Ovary (tissue), 3 donors: ENCODE measurements at regions not wholly inside any gene's neighbourhood (a gene's known extent, or its start where the extent isn't known, plus 50 kb on each side); places are given as distances from the start of the nearest gene placed in this dataset.

ENCODE experiments used
- EP300 ChIP-seq: sonication (generic); formaldehyde crosslinking; IDR thresholded peaks from one replicate; pipeline ENCODE4 v1.6.1; 2017; ENCODE audit warnings: antibody characterized with exemption
- POLR2A ChIP-seq: fragments of 450-650 bp; IDR thresholded peaks from one replicate; pipeline ENCODE4 v1.6.1; 2017; ENCODE audit warnings: antibody characterized with exemption, mild to moderate bottlenecking, moderate library complexity
- TF ChIP-seq, protein P1 (sequence below), 3 donors: fragments of 450-650 bp in 2 of 3; fragments of 200-600 bp in 1 of 3; IDR thresholded peaks; one replicate each; pipeline versions ENCODE4 v1.5.1 to v1.8.0; 2016 to 2022; ENCODE audit warnings: antibody characterized with exemption in 3 of 3, mild to moderate bottlenecking in 1 of 3
- donor health status: DM: no; HTN: no; CAD: no.

DNA sequence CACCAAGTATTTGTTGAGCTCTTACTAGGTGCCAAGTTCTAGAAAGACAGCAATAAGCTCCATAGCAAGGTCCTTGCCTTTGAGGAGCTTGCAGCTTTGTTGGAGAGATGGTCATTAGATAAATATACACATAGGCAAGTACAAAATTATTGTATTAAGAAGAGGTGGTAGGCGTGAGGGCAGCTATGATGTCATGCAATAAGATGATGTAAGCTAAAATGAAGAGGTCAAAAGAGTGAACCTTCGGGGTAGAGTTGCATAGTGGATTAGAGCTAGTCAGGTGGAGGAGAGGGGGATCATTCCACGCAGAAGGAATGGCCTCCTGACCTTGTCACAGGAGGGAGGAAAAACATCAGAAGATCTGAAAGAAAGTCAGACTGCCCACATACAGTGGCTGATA is 141.9 kb upstream of the PCSK2 start:
- TF ChIP-seq, protein P1, sequence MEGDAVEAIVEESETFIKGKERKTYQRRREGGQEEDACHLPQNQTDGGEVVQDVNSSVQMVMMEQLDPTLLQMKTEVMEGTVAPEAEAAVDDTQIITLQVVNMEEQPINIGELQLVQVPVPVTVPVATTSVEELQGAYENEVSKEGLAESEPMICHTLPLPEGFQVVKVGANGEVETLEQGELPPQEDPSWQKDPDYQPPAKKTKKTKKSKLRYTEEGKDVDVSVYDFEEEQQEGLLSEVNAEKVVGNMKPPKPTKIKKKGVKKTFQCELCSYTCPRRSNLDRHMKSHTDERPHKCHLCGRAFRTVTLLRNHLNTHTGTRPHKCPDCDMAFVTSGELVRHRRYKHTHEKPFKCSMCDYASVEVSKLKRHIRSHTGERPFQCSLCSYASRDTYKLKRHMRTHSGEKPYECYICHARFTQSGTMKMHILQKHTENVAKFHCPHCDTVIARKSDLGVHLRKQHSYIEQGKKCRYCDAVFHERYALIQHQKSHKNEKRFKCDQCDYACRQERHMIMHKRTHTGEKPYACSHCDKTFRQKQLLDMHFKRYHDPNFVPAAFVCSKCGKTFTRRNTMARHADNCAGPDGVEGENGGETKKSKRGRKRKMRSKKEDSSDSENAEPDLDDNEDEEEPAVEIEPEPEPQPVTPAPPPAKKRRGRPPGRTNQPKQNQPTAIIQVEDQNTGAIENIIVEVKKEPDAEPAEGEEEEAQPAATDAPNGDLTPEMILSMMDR (IDR thresholded peaks at IDR 0.05): no peak
- TF ChIP-seq POLR2A (no peak), EP300 (no peak)
